SK-N-SH (cell line): ENCODE measurements at regions not wholly inside any gene's neighbourhood (a gene's known extent, or its start where the extent isn't known, plus 50 kb on each side); places are given as distances from the start of the nearest gene placed in this dataset.

Source experiments
- CTCF ChIA-PET: fragments of 300-600, 350-600 bp; formaldehyde crosslinking; extraction: SDS; loops from one replicate; lab custom pipeline; 2021; lab: Yijun Ruan, JAX
- POLR2A ChIA-PET: fragments of 350-600 bp; sonication (Branson Sonifier 250); formaldehyde crosslinking; extraction: SDS; loops from one replicate; lab custom pipeline; 2020; ENCODE audit warnings: antibody characterized with exemption, inconsistent platforms; lab: Yijun Ruan, JAX
- DNase-seq: peaks from one replicate; pipeline ENCODE4 v3.0.0; 2012
- H2AFZ ChIP-seq: fragments of 200-600 bp; sonication (generic); 2 replicates; pipeline ENCODE4 v1.8.1; 2016; ENCODE audit warnings: antibody characterized with exemption, mild to moderate bottlenecking, low read depth
- H3F3A ChIP-seq: fragments of 200-600 bp; sonication (generic); replicated peaks from 2 replicates; pipeline ENCODE3; 2016; ENCODE audit warnings: antibody characterized with exemption, mild to moderate bottlenecking; ENCODE audit not compliant: insufficient read depth
- H3K27ac ChIP-seq, 2 experiments: fragments of 200-500 bp in 1 of 2; fragments of 200-600 bp in 1 of 2; sonication (Bioruptor generic) in 1 of 2; sonication (generic), shearing (Covaris generic) in 1 of 2; 2 replicates each; pipeline versions ENCODE4 v1.5.1 to v1.6.1; 2014 to 2016; ENCODE audit warnings: low read depth in 2 of 2, inconsistent platforms in 1 of 2, low read length in 1 of 2, mild to moderate bottlenecking in 1 of 2, mixed read lengths in 1 of 2
- H3K27me3 ChIP-seq: fragments of 200-600 bp; sonication (generic), shearing (Covaris generic); 2 replicates; pipeline ENCODE4 v1.6.1; 2016; ENCODE audit warnings: mixed run types; ENCODE audit not compliant: insufficient read depth
- H3K36me3 ChIP-seq, 2 experiments: fragments of 200-500 bp in 1 of 2; fragments of 200-600 bp in 1 of 2; sonication (Bioruptor generic) in 1 of 2; sonication (generic) in 1 of 2; replicated peaks in 1 of 2; 2 replicates each; pipeline versions ENCODE3 to v1.5.1; 2014 to 2016; ENCODE audit warnings: low read length in 1 of 2, mild to moderate bottlenecking in 1 of 2; ENCODE audit not compliant: insufficient read depth in 2 of 2, control insufficient read depth in 1 of 2
- H3K4me1 ChIP-seq, 2 experiments: fragments of 200-500 bp in 1 of 2; fragments of 200-600 bp in 1 of 2; sonication (Bioruptor generic) in 1 of 2; sonication (generic), shearing (Covaris generic) in 1 of 2; 2 replicates each; pipeline versions ENCODE4 v1.5.1 to v1.6.1; 2014 to 2016; ENCODE audit warnings: low read depth in 1 of 2, low read length in 1 of 2, mixed run types in 1 of 2; ENCODE audit not compliant: insufficient read depth in 2 of 2, control insufficient read depth in 1 of 2
- H3K4me2 ChIP-seq: fragments of 200-600 bp; sonication (generic), shearing (Covaris generic); 2 replicates; pipeline ENCODE4 v1.6.1; 2017; ENCODE audit warnings: mixed run types
- H3K4me3 ChIP-seq, 2 experiments: fragments of 200-500 bp in 1 of 2; fragments of 200-600 bp in 1 of 2; sonication (Bioruptor generic) in 1 of 2; sonication (generic), shearing (Covaris generic) in 1 of 2; 2 replicates each; pipeline versions ENCODE4 v1.5.1 to v1.8.1; 2014 to 2016; ENCODE audit warnings: low read depth in 2 of 2, inconsistent platforms in 1 of 2, low read length in 1 of 2, mild to moderate bottlenecking in 1 of 2, mixed read lengths in 1 of 2, moderate library complexity in 1 of 2
- H3K79me2 ChIP-seq: fragments of 200-600 bp; sonication (generic); 2 replicates; pipeline ENCODE4 v1.8.1; 2017; ENCODE audit warnings: mild to moderate bottlenecking; ENCODE audit not compliant: insufficient read depth
- H3K9ac ChIP-seq: fragments of 200-600 bp; sonication (generic); 2 replicates; pipeline ENCODE4 v1.6.1; 2017; ENCODE audit warnings: mixed run types
- H3K9me2 ChIP-seq: fragments of 200-600 bp; sonication (generic); 2 replicates; pipeline ENCODE4 v1.6.1; 2017; ENCODE audit warnings: mixed run types
- H3K9me3 ChIP-seq: fragments of 200-600 bp; sonication (generic); 2 replicates; pipeline ENCODE4 v1.6.1; 2017; ENCODE audit warnings: mixed run types, mild to moderate bottlenecking, moderate library complexity
- H4K20me1 ChIP-seq: fragments of 200-600 bp; sonication (generic); 2 replicates; pipeline ENCODE4 v1.6.1; 2017; ENCODE audit warnings: mild to moderate bottlenecking, mixed run types; ENCODE audit not compliant: insufficient read depth
- CHD2 ChIP-seq: fragments of 150-350 bp; IDR thresholded peaks from 2 replicates; pipeline ENCODE4 v1.6.1; 2018; ENCODE audit warnings: low read length; ENCODE audit not compliant: partially characterized antibody
- ELF1 ChIP-seq: IDR thresholded peaks from 2 replicates; pipeline ENCODE4 v1.4.0; 2012
- EP300 ChIP-seq, 2 experiments: IDR thresholded peaks; 2 replicates each; pipeline versions ENCODE4 v1.4.0 to v1.6.1; 2012; ENCODE audit warnings: borderline replicate concordance in 1 of 2, low read depth in 1 of 2, low read length in 1 of 2
- EZH2phosphoT487 ChIP-seq: fragments of 200-600 bp; sonication (generic); IDR thresholded peaks from 2 replicates; pipeline ENCODE4 v1.6.1; 2017; ENCODE audit warnings: low read depth, mixed run types, mild to moderate bottlenecking, antibody characterized with exemption, moderate library complexity, borderline replicate concordance
- FOSL2 ChIP-seq: IDR thresholded peaks from 2 replicates; pipeline ENCODE4 v1.4.0; 2012; ENCODE audit warnings: low read depth, mild to moderate bottlenecking, moderate library complexity, borderline replicate concordance
- FOXJ3 ChIP-seq: sonication (generic); formaldehyde crosslinking; IDR thresholded peaks from 2 replicates; pipeline ENCODE4 v1.5.1; 2020; ENCODE audit warnings: mild to moderate bottlenecking, missing genetic modification reagents
- FOXM1 ChIP-seq: IDR thresholded peaks from 2 replicates; pipeline ENCODE4 v1.4.0; 2012; ENCODE audit warnings: low read depth, mild to moderate bottlenecking
- GABPA ChIP-seq: IDR thresholded peaks from 2 replicates; pipeline ENCODE4 v1.4.0; 2012; ENCODE audit warnings: low read depth, mild to moderate bottlenecking
- GATA2 ChIP-seq: sonication (generic); formaldehyde crosslinking; IDR thresholded peaks from 2 replicates; pipeline ENCODE4 v1.5.0; 2020; ENCODE audit warnings: mild to moderate bottlenecking, missing genetic modification reagents
- JUND ChIP-seq: IDR thresholded peaks from 2 replicates; pipeline ENCODE4 v1.4.0; 2012
- MEF2A ChIP-seq: IDR thresholded peaks from 2 replicates; pipeline ENCODE4 v1.4.0; 2012; ENCODE audit warnings: low read depth, borderline replicate concordance
- MXI1 ChIP-seq: IDR thresholded peaks from 2 replicates; pipeline ENCODE4 v1.6.1; 2012; ENCODE audit warnings: mild to moderate bottlenecking, low read depth, low read length, improper control_type of control experiment
- RCOR1 ChIP-seq: fragments of 150-350 bp; IDR thresholded peaks from 2 replicates; pipeline ENCODE4 v1.6.1; 2017; ENCODE audit warnings: antibody characterized with exemption, low read length
- SIN3A ChIP-seq: IDR thresholded peaks from 2 replicates; pipeline ENCODE4 v1.6.1; 2012; ENCODE audit warnings: low read depth, mild to moderate bottlenecking, low read length, moderate library complexity, borderline replicate concordance
- SMC3 ChIP-seq: IDR thresholded peaks from 2 replicates; pipeline ENCODE4 v1.6.1; 2012; ENCODE audit warnings: low read depth, low read length, improper control_type of control experiment
- TEAD4 ChIP-seq: IDR thresholded peaks from 2 replicates; pipeline ENCODE4 v1.4.0; 2012; ENCODE audit warnings: mild to moderate bottlenecking, borderline replicate concordance; ENCODE audit not compliant: insufficient read depth
- YY1 ChIP-seq: IDR thresholded peaks from 2 replicates; pipeline ENCODE4 v1.4.0; 2012; ENCODE audit warnings: low read depth, mild to moderate bottlenecking
- ZBTB33 ChIP-seq: IDR thresholded peaks from 2 replicates; pipeline ENCODE4 v1.4.0; 2012; ENCODE audit warnings: low read depth, borderline replicate concordance
- WGBS: methylation state at CpG from one replicate; pipeline ENCODE4 v1.1.6; 2017; ENCODE audit warnings: low lambda C conversion rate; 5-methylcytosine and 5-hydroxymethylcytosine counted together
- TF ChIP-seq, protein P1 (sequence below): IDR thresholded peaks from 2 replicates; pipeline ENCODE4 v1.4.0; 2012; ENCODE audit warnings: low read depth, borderline replicate concordance
- TF ChIP-seq, protein P2 (sequence below): fragments of 150-350 bp; IDR thresholded peaks from 2 replicates; pipeline ENCODE4 v1.6.1; 2017; ENCODE audit warnings: antibody characterized with exemption, low read length, low read depth, borderline replicate concordance

GRCh38 chr1:58864654-58865053, 80.8 kb upstream of the JUN start (continued):
- no peak for TF ChIP-seq FOXM1
- TF ChIP-seq YY1: no peak
- TF ChIP-seq MXI1: no peak

DNA sequence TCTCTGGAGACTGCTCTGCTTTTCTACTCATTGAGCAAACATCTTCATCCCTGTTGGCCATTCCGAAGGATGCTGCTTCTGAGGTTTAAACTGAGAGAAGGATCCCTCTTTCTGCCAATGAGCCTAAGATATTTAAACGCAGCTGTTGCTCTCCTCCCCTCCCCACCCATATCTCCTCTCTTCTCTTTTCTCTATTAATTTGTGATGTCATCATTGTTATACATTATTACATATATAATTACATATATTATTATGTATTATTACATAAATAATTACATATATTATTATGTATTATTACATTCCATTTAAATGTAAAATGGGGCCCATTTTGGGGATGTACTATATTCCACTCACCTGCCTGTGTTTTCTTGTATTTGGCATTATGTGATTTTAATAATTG, 82.7 kb upstream of the JUN start:
- ChIA-PET CTCF (interaction anchor here (0.9 to 1.4 kb wide), 3 partner anchors 12 to 893 kb away, joined by 3 read pairs; no protein-coding TSS in a partner anchor), POLR2A (no interaction called here)
- TF ChIP-seq FOSL2 (no peak), TEAD4 (no peak), GATA2 (CRISPR knock-in tag) (no peak), SIN3A (no peak), CHD2 (no peak), GABPA (no peak), SMC3 (no peak), JUND (no peak), FOXJ3 (CRISPR knock-in tag) (no peak), RCOR1 (no peak), ZBTB33 (no peak), EZH2phosphoT487 (no peak), EP300 (IDR thresholded peaks at IDR 0.05; ENCODE audit: borderline replicate concordance in 1 of 2, low read depth in 1 of 2, low read length in 1 of 2) (no peak), MEF2A (no peak), YY1 (no peak), ELF1 (no peak)
- TF ChIP-seq, protein P1, sequence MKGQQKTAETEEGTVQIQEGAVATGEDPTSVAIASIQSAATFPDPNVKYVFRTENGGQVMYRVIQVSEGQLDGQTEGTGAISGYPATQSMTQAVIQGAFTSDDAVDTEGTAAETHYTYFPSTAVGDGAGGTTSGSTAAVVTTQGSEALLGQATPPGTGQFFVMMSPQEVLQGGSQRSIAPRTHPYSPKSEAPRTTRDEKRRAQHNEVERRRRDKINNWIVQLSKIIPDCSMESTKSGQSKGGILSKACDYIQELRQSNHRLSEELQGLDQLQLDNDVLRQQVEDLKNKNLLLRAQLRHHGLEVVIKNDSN: no peak
- TF ChIP-seq, protein P2, sequence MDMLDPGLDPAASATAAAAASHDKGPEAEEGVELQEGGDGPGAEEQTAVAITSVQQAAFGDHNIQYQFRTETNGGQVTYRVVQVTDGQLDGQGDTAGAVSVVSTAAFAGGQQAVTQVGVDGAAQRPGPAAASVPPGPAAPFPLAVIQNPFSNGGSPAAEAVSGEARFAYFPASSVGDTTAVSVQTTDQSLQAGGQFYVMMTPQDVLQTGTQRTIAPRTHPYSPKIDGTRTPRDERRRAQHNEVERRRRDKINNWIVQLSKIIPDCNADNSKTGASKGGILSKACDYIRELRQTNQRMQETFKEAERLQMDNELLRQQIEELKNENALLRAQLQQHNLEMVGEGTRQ: no peak
- Histone ChIP-seq H3K27ac (no peak overlapping the region), H3K9ac (no peak overlapping the region), H3K4me1 (no peaks in the 10 kb centered on the region), H2AFZ (no peak overlapping the region), H4K20me1 (no peaks in the 10 kb centered on the region), H3K27me3 (no peaks in the 10 kb centered on the region), H3K9me2 (no peaks in the 10 kb centered on the region), H3K4me3 (no peak overlapping the region), H3K4me2 (no peak overlapping the region), H3K36me3 (no peaks in the 10 kb centered on the region), H3F3A (no peaks in the 10 kb centered on the region), H3K79me2 (no peaks in the 10 kb centered on the region), H3K9me3 (no peaks in the 10 kb centered on the region)
- DNase-seq: no peak
- 93% methylated on average over 2 of the region's 2 CpGs for WGBS
